ENCODE measurements at regions not wholly inside any gene's neighbourhood (a gene's known extent, or its start where the extent isn't known, plus 50 kb on each side); places are given as distances from the start of the nearest gene placed in this dataset.

DNA sequence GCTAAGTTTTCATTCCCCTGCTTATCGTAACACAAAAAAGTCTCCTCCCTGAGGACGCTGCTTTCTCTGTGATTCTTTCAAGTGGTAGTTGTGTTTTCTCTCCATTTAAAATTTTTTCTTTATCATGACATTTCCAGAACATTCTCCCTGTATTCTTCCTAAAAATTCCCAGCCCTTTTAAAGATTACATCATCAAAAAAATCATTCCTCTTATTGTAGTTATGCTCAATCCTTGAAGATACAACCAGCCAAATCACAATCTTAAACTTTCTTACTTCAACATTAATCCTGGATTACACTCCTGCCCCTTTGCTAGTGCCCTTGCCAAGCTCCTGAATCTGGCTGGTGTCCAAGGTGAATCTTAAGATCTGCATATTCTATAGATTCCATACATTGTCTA lies 163.7 kb upstream of the CBLB start:
- no peak for DNase-seq
- in situ Hi-C loops (cut with HindIII; ENCODE audit: low pct_ligation_motif_present, low sequenced_read_pairs): no loop called here
- no peak overlapping the region for H3K4me3 ChIP-seq (ENCODE audit: low read depth, low read length)

GRCh38 chr3:106033654-106034053 lies 164.8 kb upstream of the CBLB start:
- in situ Hi-C loops (cut with HindIII; ENCODE audit: low pct_ligation_motif_present, low sequenced_read_pairs): no loop called here
- H3K27me3 ChIP-seq (replicated peaks): no peaks in the 10 kb centered on the region
- no peak for DNase-seq

More for the DNA sequence above, 163.7 kb upstream of the CBLB start:
- Histone ChIP-seq H3K36me3 (replicated peaks) (no peaks in the 10 kb centered on the region), H3K27ac (no peak overlapping the region), H3K27me3 (replicated peaks) (no peaks in the 10 kb centered on the region)
- TF ChIP-seq, protein P1, sequence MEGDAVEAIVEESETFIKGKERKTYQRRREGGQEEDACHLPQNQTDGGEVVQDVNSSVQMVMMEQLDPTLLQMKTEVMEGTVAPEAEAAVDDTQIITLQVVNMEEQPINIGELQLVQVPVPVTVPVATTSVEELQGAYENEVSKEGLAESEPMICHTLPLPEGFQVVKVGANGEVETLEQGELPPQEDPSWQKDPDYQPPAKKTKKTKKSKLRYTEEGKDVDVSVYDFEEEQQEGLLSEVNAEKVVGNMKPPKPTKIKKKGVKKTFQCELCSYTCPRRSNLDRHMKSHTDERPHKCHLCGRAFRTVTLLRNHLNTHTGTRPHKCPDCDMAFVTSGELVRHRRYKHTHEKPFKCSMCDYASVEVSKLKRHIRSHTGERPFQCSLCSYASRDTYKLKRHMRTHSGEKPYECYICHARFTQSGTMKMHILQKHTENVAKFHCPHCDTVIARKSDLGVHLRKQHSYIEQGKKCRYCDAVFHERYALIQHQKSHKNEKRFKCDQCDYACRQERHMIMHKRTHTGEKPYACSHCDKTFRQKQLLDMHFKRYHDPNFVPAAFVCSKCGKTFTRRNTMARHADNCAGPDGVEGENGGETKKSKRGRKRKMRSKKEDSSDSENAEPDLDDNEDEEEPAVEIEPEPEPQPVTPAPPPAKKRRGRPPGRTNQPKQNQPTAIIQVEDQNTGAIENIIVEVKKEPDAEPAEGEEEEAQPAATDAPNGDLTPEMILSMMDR (IDR thresholded peaks at IDR 0.05; ENCODE audit: low read depth, low read length, missing control alignments): no peak

DNA sequence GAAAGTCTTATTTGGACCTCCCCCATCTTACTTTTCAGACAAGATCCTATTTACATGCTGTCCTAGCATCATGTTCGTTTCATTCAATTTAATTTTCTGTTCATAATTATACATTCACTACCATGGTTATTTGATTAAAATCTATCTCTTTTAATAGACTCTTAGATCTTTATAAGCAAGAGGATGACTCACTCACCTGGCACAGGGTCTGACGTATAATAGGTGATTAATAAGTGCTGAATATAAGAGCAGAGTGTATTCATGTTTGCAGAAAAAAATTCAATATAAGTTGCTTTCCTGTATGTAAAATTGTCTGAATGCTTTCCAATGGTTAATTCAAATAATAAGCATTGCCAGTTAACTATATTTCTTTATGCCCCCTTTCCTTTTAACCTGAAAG lies 165.5 kb upstream of the CBLB start:
- Histone ChIP-seq H3K27ac (no peak overlapping the region), H3K36me3 (replicated peaks) (no peaks in the 10 kb centered on the region), H3K4me3 (ENCODE audit: low read depth, low read length) (no peak overlapping the region), H3K27me3 (replicated peaks) (no peaks in the 10 kb centered on the region)
- no peak for DNase-seq
- TF ChIP-seq, protein P1 (IDR thresholded peaks at IDR 0.05; ENCODE audit: low read depth, low read length, missing control alignments): no peak
- in situ Hi-C loops (cut with HindIII; ENCODE audit: low pct_ligation_motif_present, low sequenced_read_pairs): no loop called here

More at GRCh38 chr3:106033654-106034053, 164.8 kb upstream of the CBLB start:
- H3K36me3 ChIP-seq (replicated peaks): no peaks in the 10 kb centered on the region
- H3K4me3 ChIP-seq (ENCODE audit: low read depth, low read length): no peak overlapping the region
- TF ChIP-seq, protein P1 (IDR thresholded peaks at IDR 0.05; ENCODE audit: low read depth, low read length, missing control alignments): no peak
- H3K27ac ChIP-seq: no peak overlapping the region

DNA sequence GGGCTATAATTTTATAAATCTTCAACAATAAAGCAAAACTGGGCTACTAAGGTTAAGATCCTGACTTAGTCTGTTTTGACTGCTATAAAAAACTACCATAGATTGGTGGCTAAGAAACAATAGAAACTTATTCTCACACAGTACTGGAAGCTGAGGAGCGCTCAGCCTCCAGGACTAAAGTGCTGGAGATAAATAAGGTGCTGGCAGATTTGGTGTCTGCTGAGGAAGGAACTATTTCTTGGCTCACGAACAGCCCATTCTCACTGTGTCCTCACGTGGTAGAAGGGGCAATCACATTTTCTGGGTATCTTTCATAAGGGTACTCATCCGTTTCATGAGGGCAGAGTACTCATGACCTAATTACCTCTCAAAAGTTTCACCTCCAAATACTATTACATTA lies 166.8 kb upstream of the CBLB start:
- Histone ChIP-seq H3K4me3 (ENCODE audit: low read depth, low read length) (no peak overlapping the region), H3K36me3 (replicated peaks) (no peaks in the 10 kb centered on the region), H3K27me3 (replicated peaks) (no peaks in the 10 kb centered on the region), H3K27ac (no peak overlapping the region)
- TF ChIP-seq, protein P1 (IDR thresholded peaks at IDR 0.05; ENCODE audit: low read depth, low read length, missing control alignments): no peak
- in situ Hi-C loops (cut with HindIII; ENCODE audit: low pct_ligation_motif_present, low sequenced_read_pairs): no loop called here
- no peak for DNase-seq

DNA sequence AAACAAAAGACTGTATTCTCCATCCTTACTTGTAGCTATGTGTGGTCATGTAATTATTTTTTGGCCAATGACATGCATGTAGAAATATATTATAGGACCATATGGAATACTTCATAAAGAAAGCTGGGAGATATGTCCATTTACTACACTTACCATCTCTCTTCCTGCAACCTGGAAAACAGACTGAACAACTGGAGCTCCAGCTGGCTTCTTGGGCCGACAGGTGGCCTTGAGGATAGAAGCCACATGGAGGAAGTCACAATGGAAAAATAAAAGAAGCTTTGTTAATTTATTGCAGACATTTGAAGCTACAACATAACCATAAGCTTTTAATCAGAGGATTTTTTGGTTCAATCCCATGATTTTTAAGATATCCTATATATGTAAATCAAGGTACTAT lies 167.9 kb upstream of the CBLB start:
- TF ChIP-seq, protein P1 (IDR thresholded peaks at IDR 0.05; ENCODE audit: low read depth, low read length, missing control alignments): no peak
- no peak overlapping the region for H3K4me3 ChIP-seq (ENCODE audit: low read depth, low read length)
- in situ Hi-C loops (cut with HindIII; ENCODE audit: low pct_ligation_motif_present, low sequenced_read_pairs): no loop called here

GRCh38 chr3:106047221-106047620 lies 178.4 kb upstream of the CBLB start:
- in situ Hi-C loops (cut with HindIII; ENCODE audit: low pct_ligation_motif_present, low sequenced_read_pairs): no loop called here
- no peaks in the 10 kb centered on the region for H3K27me3 ChIP-seq (replicated peaks)
- H3K36me3 ChIP-seq (replicated peaks): no peaks in the 10 kb centered on the region
- no peak overlapping the region for H3K4me3 ChIP-seq (ENCODE audit: low read depth, low read length)
- no peak overlapping the region for H3K27ac ChIP-seq
- DNase-seq: no peak
- TF ChIP-seq, protein P1 (IDR thresholded peaks at IDR 0.05; ENCODE audit: low read depth, low read length, missing control alignments): no peak

More for the DNA sequence above, 167.9 kb upstream of the CBLB start:
- DNase-seq: no peak
- Histone ChIP-seq H3K36me3 (replicated peaks) (no peaks in the 10 kb centered on the region), H3K27me3 (replicated peaks) (no peaks in the 10 kb centered on the region), H3K27ac (no peak overlapping the region)

Measured in brain microvascular endothelial cell (primary cell).